SK-N-MC (cell line): ENCODE measurements at regions not wholly inside any gene's neighbourhood (a gene's known extent, or its start where the extent isn't known, plus 50 kb on each side); places are given as distances from the start of the nearest gene placed in this dataset.

Experiments
- EZH2 ChIP-seq: fragments of 200-600 bp; sonication (generic); IDR thresholded peaks from one replicate; pipeline ENCODE4 v1.6.1; 2017; ENCODE audit warnings: antibody characterized with exemption
- FOXP2 ChIP-seq: optimal IDR thresholded peaks from 2 replicates; pipeline ENCODE3; 2011; ENCODE audit warnings: mild to moderate bottlenecking, moderate library complexity; ENCODE audit not compliant: insufficient read depth; ENCODE audit errors: extremely low read length, control extremely low read depth

DNA sequence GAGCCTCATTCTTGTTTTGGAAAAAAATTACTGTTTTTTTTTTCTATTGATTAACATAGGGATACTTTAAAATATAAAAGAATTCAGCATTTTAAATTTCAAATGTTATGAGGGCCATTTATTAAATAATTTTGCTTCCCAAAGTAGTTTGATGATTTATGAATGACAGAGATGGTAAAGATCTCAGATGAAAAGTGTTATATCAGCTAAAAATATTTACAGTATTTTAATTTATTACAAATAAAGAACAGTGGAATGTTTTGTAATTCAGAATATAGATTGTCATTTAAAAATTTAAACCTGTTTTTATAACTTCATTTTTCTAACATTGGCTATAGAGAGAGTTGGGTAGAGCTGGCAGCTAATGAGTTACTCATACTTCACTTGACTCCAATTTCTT lies 256.0 kb downstream of the TPBG start:
- no peak for TF ChIP-seq EZH2
- TF ChIP-seq FOXP2 = no peak
